ENCODE measurements at regions not wholly inside any gene's neighbourhood (a gene's known extent, or its start where the extent isn't known, plus 50 kb on each side); places are given as distances from the start of the nearest gene placed in this dataset.
A peak's percentile ranks its signal among the peaks of the same experiment; 100 is the strongest.

GRCh38 chr21:14869984-14870852 lies 194.6 kb downstream of the NRIP1 start:
- DNase-seq = no peak

DNA sequence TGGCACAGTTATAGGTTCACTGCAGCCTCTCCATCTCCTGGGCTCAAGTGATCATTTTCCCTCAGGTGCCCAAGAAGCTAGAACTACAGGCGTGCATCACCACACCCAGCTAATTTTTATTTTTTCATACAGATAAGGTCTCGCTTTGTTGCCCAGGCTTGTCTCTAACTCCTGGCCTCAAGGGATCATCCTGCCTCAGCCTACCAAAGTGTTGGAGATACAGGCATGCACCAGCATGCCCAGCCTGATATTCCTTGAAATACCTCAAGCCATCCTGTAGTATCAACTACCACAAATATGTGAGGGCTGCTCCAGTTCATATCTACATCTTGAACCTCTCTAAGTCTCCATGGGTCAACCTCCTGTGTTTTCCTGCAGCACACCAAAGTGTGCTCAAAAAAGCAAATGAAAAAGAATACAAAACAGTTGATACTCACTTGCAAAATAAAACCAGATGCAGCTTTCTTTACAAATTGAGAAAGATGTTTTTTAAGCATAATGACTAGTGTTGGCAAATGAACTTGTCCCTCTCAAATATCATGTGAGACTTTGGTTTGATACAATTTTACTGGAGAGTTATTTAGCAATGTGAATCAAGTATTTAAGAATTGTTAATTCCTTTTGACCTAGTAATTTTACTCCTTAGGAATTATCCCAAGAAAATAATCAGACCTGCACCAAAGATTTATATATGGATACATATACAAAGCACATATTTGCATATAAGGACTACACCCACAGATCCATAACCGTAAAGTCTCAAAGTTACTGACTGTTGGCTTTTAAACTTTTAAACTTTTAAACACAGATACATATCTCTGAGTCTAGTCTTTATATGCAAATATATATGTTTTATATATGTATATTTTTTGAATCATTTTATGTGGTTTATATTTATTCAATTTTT lies 197.7 kb downstream of the NRIP1 start:
- DNase-seq = no peak

- peak; percentile 70 for DNase-seq
Measured at GRCh38 chr21:14864211-14865021, 200.4 kb downstream of the NRIP1 start.

DNA sequence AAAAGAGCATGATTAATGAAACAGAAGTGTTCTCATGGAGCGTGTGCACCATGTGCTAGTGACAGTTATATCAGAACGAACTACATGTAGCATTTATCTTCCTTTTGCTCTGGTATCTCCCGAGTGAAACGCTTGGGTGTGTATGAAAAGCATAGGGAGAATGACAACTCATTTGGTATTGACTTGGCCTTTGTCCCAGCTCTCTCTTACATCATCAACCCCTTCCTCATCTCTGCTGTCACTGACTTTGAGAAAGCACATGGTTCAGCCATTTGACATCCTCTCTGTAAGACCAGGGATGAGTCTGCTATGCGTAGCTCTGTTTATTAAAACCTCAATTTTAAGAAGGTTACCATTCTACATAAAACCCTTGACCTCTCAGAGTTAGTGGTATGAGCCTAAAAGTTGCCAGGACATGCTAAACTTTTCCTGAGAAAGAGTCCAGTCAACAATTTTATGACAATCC lies 201.0 kb downstream of the NRIP1 start:
- DNase-seq = no peak

GRCh38 chr21:14862794-14863720 lies 201.7 kb downstream of the NRIP1 start:
- DNase-seq = peak; percentile 19

DNA sequence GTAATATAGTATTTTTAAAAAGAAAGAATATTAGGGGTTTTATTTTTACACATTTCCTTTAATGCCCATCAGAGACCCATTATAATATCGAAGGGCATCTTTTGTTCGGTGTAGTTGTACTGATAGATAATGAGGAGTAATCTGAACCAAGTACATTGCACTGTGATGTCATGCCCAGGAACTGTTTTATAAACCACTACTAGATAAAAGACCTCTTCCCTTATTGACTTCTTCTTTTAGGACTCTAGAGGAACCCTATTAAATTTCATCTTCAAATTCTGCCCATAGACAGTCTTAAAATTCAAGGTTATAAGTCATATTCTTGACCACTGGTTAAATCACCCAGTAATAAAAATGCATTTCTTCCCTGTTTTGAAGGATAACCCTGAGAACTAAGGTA lies 206.5 kb downstream of the NRIP1 start:
- DNase-seq = no peak

DNA sequence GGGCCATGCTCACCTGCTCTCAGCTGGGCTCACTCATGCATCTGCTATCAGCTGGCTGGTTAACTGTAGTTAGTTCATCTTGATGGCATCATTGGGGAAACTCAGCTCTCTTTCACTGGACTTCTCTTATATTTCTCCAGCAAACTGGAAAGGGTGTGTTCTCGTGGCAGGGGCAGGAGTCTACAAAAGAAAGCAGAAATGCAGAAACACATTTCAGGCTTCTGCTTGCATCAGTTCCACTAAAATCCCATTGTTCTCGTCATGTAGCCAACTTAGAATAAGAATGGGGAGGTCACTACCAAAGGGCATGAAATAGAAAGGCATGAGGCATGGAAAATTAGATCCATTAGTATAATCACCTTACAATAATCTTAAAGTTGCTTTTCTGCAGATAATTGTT lies 207.3 kb downstream of the NRIP1 start:
- DNase-seq = no peak

DNA sequence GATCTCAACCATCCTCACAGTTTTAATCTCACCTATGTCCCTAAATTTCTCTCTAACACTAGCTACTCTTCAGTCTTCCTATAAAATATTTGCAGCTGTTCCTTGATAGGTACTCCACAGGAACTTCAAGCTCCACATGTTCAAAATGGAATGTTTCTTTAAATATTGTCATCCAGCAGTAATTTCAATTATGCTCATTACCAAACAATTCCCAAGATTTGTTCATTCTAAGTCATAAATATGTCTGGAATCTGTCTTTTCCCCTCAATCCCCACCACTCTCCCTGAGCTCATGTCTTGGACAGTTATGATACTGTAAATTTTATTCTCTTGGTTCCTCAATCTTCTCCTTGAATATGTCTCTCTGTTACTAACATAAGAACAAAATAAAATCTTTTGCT lies 214.4 kb downstream of the NRIP1 start:
- no peak for DNase-seq

DNA sequence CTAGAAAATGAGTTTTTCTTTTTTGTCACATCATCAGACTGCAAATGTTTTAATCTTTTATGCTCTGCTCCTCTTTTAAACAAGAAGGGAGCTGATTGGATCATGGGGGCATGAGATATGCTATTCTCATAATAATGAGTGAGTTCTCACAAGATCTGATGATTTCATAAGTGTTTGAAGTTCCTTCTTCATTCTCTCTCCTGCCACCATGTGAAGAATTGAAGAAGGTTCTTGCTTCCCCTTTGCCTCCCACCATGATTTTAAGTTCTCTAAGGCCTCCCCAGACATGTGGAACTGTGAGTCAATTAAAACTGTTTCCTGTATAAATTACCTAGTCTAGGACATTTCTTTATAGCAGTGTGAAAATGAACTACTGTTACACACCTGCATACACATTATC lies 218.2 kb downstream of the NRIP1 start:
- DNase-seq = no peak

GRCh38 chr21:14844001-14844400 lies 220.8 kb downstream of the NRIP1 start:
- no peak for DNase-seq

DNA sequence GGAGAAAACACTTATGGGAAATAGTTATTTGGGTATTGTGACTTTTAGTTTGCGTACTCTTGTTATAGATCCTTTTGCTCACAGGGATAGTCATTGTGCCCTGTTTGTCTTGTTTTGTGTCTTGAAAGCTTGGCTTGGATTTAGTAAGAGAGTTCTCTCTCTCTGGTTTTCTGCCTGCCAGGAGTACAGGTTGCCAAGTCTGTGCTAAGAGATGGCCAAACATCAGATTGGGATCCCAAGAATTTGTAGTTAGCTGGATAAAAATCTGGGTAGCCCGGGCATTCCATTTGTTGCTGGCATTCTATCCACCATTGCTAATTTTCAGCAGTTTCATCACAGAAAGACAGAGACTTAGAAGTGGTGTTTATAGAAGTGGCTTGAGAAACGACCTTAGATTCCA lies 222.2 kb downstream of the NRIP1 start:
- DNase-seq = no peak

GRCh38 chr21:14841511-14842472 lies 223.0 kb downstream of the NRIP1 start:
- DNase-seq = no peak

DNA sequence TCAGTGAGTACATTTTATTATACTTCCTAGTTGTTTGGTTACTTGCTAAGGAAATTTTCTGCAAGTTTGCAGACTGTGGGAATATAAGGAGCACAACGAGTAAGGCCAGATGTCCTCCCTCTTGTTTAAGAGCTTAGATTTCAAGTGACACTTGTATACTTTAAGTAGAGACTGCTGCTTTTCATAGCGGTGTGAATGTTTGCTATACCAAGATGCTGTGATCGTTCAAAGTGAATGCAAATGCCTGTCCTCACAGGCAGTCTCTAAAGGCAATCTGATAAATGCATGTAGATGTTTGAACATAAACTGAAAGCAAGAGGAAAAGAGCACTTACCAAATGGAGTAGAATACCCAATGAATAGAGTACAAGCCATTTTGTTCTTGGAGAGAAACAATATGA lies 226.4 kb downstream of the NRIP1 start:
- no peak for DNase-seq

DNA sequence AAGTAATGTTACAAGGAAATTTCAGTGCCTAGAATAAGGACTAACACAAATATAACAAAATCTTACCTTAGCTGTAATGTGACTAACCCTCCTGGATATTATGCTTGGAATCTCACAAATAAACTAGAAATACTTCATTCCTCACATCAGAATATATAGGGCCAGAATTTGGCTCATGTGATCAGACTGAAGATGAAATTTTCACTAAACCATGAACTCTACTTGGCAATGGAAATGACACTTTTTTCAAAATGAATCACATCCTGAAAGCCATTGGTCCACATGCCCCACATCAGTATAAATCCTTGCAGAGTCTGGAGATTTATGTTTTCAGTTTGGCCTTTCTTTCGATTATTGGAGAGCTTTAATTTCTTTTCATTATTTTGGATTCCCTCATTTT lies 227.8 kb downstream of the NRIP1 start:
- DNase-seq = no peak

GRCh38 chr21:14833666-14834351 lies 231.0 kb downstream of the NRIP1 start:
- DNase-seq = no peak

GRCh38 chr21:14833241-14833640 lies 231.6 kb downstream of the NRIP1 start:
- DNase-seq = no peak

GRCh38 chr21:14830307-14830706 lies 234.5 kb downstream of the NRIP1 start:
- DNase-seq = no peak

DNA sequence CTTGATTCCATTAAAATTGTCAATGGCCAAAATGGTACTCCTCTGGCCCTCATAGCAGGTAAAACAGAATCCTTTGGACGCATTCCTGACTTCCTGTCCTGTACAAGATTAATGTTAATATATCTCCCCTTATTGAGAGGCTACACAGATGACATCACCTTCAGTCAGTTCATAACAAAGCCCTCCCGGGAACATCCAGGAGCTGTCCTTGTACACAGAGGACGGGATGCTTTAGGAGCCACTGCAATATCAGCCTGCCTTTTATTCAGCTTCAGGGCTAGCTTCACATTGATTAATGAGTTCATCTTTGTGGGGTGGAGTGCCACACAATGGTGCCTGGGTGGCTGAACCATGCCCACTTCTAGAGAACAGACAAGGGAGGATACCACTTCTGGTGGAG lies 235.1 kb downstream of the NRIP1 start:
- no peak for DNase-seq

- DNase-seq = no peak
Measured at GRCh38 chr21:14827468-14827867, 237.3 kb downstream of the NRIP1 start.

Data from tongue (tissue), 1 donor.